ENCODE measurements at regions not wholly inside any gene's neighbourhood (a gene's known extent, or its start where the extent isn't known, plus 50 kb on each side); places are given as distances from the start of the nearest gene placed in this dataset.

DNA sequence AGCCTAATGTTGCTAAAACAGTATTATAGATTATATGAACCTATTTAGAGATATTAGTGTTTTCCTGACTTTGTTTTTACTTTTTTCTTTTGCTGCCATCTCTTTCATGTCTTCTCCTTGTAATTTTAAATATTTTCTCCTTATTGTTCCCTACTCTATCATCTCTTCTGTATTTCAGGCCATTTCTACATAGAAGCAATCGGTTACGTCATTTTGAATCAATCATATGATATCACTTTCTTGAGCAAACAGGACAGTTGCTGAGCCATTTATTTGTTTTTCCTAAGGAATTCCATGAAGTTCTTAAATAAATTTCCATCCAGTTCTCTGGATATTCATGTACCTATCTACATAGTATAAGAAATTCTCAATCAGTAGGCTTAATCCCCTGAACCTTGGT, 287.2 kb downstream of the NUF2 start:
- H3K4me2 ChIP-seq (ENCODE audit: low read length) = no peak overlapping the region
- no peaks in the 10 kb centered on the region for H3K79me2 ChIP-seq (replicated peaks; ENCODE audit: insufficient read depth, low read length)
- no peak for TF ChIP-seq POLR2AphosphoS5 (IDR thresholded peaks at IDR 0.05)
- TF ChIP-seq, protein P1, sequence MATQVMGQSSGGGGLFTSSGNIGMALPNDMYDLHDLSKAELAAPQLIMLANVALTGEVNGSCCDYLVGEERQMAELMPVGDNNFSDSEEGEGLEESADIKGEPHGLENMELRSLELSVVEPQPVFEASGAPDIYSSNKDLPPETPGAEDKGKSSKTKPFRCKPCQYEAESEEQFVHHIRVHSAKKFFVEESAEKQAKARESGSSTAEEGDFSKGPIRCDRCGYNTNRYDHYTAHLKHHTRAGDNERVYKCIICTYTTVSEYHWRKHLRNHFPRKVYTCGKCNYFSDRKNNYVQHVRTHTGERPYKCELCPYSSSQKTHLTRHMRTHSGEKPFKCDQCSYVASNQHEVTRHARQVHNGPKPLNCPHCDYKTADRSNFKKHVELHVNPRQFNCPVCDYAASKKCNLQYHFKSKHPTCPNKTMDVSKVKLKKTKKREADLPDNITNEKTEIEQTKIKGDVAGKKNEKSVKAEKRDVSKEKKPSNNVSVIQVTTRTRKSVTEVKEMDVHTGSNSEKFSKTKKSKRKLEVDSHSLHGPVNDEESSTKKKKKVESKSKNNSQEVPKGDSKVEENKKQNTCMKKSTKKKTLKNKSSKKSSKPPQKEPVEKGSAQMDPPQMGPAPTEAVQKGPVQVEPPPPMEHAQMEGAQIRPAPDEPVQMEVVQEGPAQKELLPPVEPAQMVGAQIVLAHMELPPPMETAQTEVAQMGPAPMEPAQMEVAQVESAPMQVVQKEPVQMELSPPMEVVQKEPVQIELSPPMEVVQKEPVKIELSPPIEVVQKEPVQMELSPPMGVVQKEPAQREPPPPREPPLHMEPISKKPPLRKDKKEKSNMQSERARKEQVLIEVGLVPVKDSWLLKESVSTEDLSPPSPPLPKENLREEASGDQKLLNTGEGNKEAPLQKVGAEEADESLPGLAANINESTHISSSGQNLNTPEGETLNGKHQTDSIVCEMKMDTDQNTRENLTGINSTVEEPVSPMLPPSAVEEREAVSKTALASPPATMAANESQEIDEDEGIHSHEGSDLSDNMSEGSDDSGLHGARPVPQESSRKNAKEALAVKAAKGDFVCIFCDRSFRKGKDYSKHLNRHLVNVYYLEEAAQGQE (IDR thresholded peaks at IDR 0.05; ENCODE audit: borderline replicate concordance) = no peak
- no peak for TF ChIP-seq EP300 (conservative IDR thresholded peaks at IDR 0.05; ENCODE audit: poor library complexity, severe bottlenecking)
- TF ChIP-seq MXI1 (conservative IDR thresholded peaks at IDR 0.05; ENCODE audit: poor library complexity, severe bottlenecking) = no peak
- no peak for TF ChIP-seq RAD21 (conservative IDR thresholded peaks at IDR 0.05)
- no peak for TF ChIP-seq TAF1 (IDR thresholded peaks at IDR 0.05; ENCODE audit: low read depth)
- TF ChIP-seq EZH2 (IDR thresholded peaks at IDR 0.05; ENCODE audit: borderline replicate concordance, insufficient read depth, low read length, poor library complexity, severe bottlenecking) = no peak
- TF ChIP-seq, protein P2, sequence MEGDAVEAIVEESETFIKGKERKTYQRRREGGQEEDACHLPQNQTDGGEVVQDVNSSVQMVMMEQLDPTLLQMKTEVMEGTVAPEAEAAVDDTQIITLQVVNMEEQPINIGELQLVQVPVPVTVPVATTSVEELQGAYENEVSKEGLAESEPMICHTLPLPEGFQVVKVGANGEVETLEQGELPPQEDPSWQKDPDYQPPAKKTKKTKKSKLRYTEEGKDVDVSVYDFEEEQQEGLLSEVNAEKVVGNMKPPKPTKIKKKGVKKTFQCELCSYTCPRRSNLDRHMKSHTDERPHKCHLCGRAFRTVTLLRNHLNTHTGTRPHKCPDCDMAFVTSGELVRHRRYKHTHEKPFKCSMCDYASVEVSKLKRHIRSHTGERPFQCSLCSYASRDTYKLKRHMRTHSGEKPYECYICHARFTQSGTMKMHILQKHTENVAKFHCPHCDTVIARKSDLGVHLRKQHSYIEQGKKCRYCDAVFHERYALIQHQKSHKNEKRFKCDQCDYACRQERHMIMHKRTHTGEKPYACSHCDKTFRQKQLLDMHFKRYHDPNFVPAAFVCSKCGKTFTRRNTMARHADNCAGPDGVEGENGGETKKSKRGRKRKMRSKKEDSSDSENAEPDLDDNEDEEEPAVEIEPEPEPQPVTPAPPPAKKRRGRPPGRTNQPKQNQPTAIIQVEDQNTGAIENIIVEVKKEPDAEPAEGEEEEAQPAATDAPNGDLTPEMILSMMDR (IDR thresholded peaks at IDR 0.05; ENCODE audit: poor library complexity, severe bottlenecking) = no peak
- TF ChIP-seq SMC3 (conservative IDR thresholded peaks at IDR 0.05; ENCODE audit: poor library complexity) = no peak
- H3K27me3 ChIP-seq (ENCODE audit: insufficient read depth, low read depth, low read length) = no peaks in the 10 kb centered on the region
- no peaks in the 10 kb centered on the region for H3F3A ChIP-seq (ENCODE audit: insufficient read depth, low read length, poor library complexity, severe bottlenecking)
- H3K9me2 ChIP-seq (ENCODE audit: insufficient read depth, low read length) = no peaks in the 10 kb centered on the region
- no peak overlapping the region for H3K9ac ChIP-seq (ENCODE audit: low read length)
- no peak overlapping the region for H3K27ac ChIP-seq (ENCODE audit: low read length)
- no peak overlapping the region for H2AFZ ChIP-seq (ENCODE audit: low read depth, low read length)
- no peaks in the 10 kb centered on the region for H3K9me3 ChIP-seq (ENCODE audit: low read length)
- no peaks in the 10 kb centered on the region for H4K20me1 ChIP-seq (ENCODE audit: insufficient read depth)
- H3K4me3 ChIP-seq (ENCODE audit: low read length) = no peak overlapping the region
- H3K36me3 ChIP-seq (ENCODE audit: insufficient read depth, low read length) = no peaks in the 10 kb centered on the region

DNA sequence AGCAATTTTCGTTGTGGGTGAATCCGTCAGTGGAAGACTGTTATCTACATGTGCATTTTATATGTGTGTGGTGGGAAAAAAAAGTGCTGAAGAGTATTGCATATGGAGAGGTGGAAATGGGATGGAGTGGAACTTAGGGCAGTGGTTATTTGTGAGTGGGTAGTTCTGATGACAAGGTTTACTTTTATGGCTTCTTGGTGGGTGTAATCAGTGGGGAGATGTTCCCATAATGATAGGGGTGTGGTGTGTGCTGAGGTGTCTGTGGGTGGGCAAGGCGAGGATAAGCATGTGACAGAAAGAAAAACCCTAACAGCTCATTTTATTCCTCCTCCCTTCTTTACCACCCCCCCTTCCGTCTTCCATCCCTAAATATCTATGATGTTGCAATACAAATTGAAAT, 288.1 kb downstream of the NUF2 start:
- no peak overlapping the region for H3K4me3 ChIP-seq (ENCODE audit: low read length)
- H3K9me3 ChIP-seq (ENCODE audit: low read length) = no peaks in the 10 kb centered on the region
- H3K4me2 ChIP-seq (ENCODE audit: low read length) = no peak overlapping the region
- H4K20me1 ChIP-seq (ENCODE audit: insufficient read depth) = no peaks in the 10 kb centered on the region
- no peak overlapping the region for H3K27ac ChIP-seq (ENCODE audit: low read length)
- no peak overlapping the region for H2AFZ ChIP-seq (ENCODE audit: low read depth, low read length)
- no peak overlapping the region for H3K9ac ChIP-seq (ENCODE audit: low read length)
- TF ChIP-seq SMC3 (conservative IDR thresholded peaks at IDR 0.05; ENCODE audit: poor library complexity) (no peak), EZH2 (IDR thresholded peaks at IDR 0.05; ENCODE audit: borderline replicate concordance, insufficient read depth, low read length, poor library complexity, severe bottlenecking) (no peak), POLR2AphosphoS5 (IDR thresholded peaks at IDR 0.05) (no peak), EP300 (conservative IDR thresholded peaks at IDR 0.05; ENCODE audit: poor library complexity, severe bottlenecking) (no peak), TAF1 (IDR thresholded peaks at IDR 0.05; ENCODE audit: low read depth) (no peak), MXI1 (conservative IDR thresholded peaks at IDR 0.05; ENCODE audit: poor library complexity, severe bottlenecking) (no peak), RAD21 (conservative IDR thresholded peaks at IDR 0.05) (no peak)
- TF ChIP-seq, protein P2 (IDR thresholded peaks at IDR 0.05; ENCODE audit: poor library complexity, severe bottlenecking) = no peak
- TF ChIP-seq, protein P1 (IDR thresholded peaks at IDR 0.05; ENCODE audit: borderline replicate concordance) = no peak
- no peaks in the 10 kb centered on the region for H3K9me2 ChIP-seq (ENCODE audit: insufficient read depth, low read length)
- H3K27me3 ChIP-seq (ENCODE audit: insufficient read depth, low read depth, low read length) = no peaks in the 10 kb centered on the region
- no peaks in the 10 kb centered on the region for H3K79me2 ChIP-seq (replicated peaks; ENCODE audit: insufficient read depth, low read length)
- no peaks in the 10 kb centered on the region for H3K36me3 ChIP-seq (ENCODE audit: insufficient read depth, low read length)
- H3F3A ChIP-seq (ENCODE audit: insufficient read depth, low read length, poor library complexity, severe bottlenecking) = no peaks in the 10 kb centered on the region

All from neural cell (in vitro differentiated cells).